ENCODE measurements at regions not wholly inside any gene's neighbourhood (a gene's known extent, or its start where the extent isn't known, plus 50 kb on each side); places are given as distances from the start of the nearest gene placed in this dataset.
"Not testable (repeated sequence)": the region's sequence is repeated elsewhere in the genome, so short reads cannot be mapped to it uniquely, and the experiment has no call there.

GRCh38 chr11:8767466-8768142 lies 85.0 kb downstream of the RPL27A start:
- H3K4me2 ChIP-seq: no peak overlapping the region
- no peaks in the 10 kb centered on the region for H3K27me3 ChIP-seq
- H3K36me3 ChIP-seq: no peaks in the 10 kb centered on the region
- H3K9me3 ChIP-seq (replicated peaks in 1 of 11): no peaks in the 10 kb centered on the region
- H3K9ac ChIP-seq: no peak overlapping the region
- H3K4me3 ChIP-seq: no peak overlapping the region
- H3K4me1 ChIP-seq: no peaks in the 10 kb centered on the region
- H4K20me1 ChIP-seq: no peaks in the 10 kb centered on the region
- no peak overlapping the region for H3K27ac ChIP-seq
- TF ChIP-seq Cebpa-rat (IDR thresholded peaks at IDR 0.05): no peak

GRCh38 chr11:8768625-8769333 lies 86.2 kb downstream of the RPL27A start:
- TF ChIP-seq Cebpa-rat (IDR thresholded peaks at IDR 0.05): no peak
- Histone ChIP-seq H3K27me3 (no peaks in the 10 kb centered on the region), H3K27ac (no peak overlapping the region), H3K4me3 (no peak overlapping the region), H3K9me3 (replicated peaks in 1 of 11) (no peaks in the 10 kb centered on the region), H3K36me3 (no peaks in the 10 kb centered on the region), H3K4me2 (no peak overlapping the region), H3K9ac (no peak overlapping the region), H4K20me1 (no peaks in the 10 kb centered on the region), H3K4me1 (no peaks in the 10 kb centered on the region)

- no peak for TF ChIP-seq Cebpa-rat (IDR thresholded peaks at IDR 0.05)
- 0 out of 20 replicates have a peak, but pooled peaks cover 0 to 7% (median 0%) of the 10 kb centered on the region in 10 experiments for H3K4me1 ChIP-seq
- no peak overlapping the region for H3K4me3 ChIP-seq
- no peaks in the 10 kb centered on the region for H4K20me1 ChIP-seq
- no peak overlapping the region for H3K27ac ChIP-seq
- no peaks in the 10 kb centered on the region for H3K27me3 ChIP-seq
- H3K4me2 ChIP-seq: no peak overlapping the region
- no peaks in the 10 kb centered on the region for H3K36me3 ChIP-seq
- no peaks in the 10 kb centered on the region for H3K9me3 ChIP-seq (replicated peaks in 1 of 11)
- H3K9ac ChIP-seq: no peak overlapping the region
Measured at GRCh38 chr11:8772571-8773519, 90.3 kb downstream of the RPL27A start.

- Histone ChIP-seq H3K27ac (no peak overlapping the region), H3K9me3 (replicated peaks in 1 of 11) (no peaks in the 10 kb centered on the region), H3K9ac (no peak overlapping the region), H3K36me3 (no peaks in the 10 kb centered on the region), H3K4me1 (0 out of 20 replicates have a peak, but pooled peaks cover 0 to 7% (median 0%) of the 10 kb centered on the region in 10 experiments), H3K27me3 (no peaks in the 10 kb centered on the region), H3K4me2 (peak overlapping the region in 1 of 11 experiments; percentile 4; a peak in 2 of 22 replicates), H4K20me1 (no peaks in the 10 kb centered on the region), H3K4me3 (no peak overlapping the region)
- TF ChIP-seq Cebpa-rat (IDR thresholded peaks at IDR 0.05): no peak
Measured at GRCh38 chr11:8773916-8774539, 91.4 kb downstream of the RPL27A start.

GRCh38 chr11:8774916-8775315 lies 92.3 kb downstream of the RPL27A start:
- not testable (repeated sequence) for H4K20me1 ChIP-seq; H3K27ac ChIP-seq; H3K4me1 ChIP-seq; H3K9me3 ChIP-seq (replicated peaks in 1 of 11); H3K36me3 ChIP-seq; H3K4me2 ChIP-seq; H3K4me3 ChIP-seq; H3K9ac ChIP-seq; H3K27me3 ChIP-seq

GRCh38 chr11:8775332-8775731 lies 92.7 kb downstream of the RPL27A start:
- H3K36me3 ChIP-seq: no peaks in the 10 kb centered on the region
- no peak overlapping the region for H3K4me3 ChIP-seq
- no peaks in the 10 kb centered on the region for H3K9me3 ChIP-seq (replicated peaks in 1 of 11)
- H3K4me1 ChIP-seq: 0 out of 20 replicates have a peak, but pooled peaks cover 0 to 7% (median 0%) of the 10 kb centered on the region in 10 experiments
- no peak for TF ChIP-seq Cebpa-rat (IDR thresholded peaks at IDR 0.05)
- H3K4me2 ChIP-seq: no peak overlapping the region
- no peaks in the 10 kb centered on the region for H3K27me3 ChIP-seq
- H3K9ac ChIP-seq: no peak overlapping the region
- H3K27ac ChIP-seq: no peak overlapping the region
- H4K20me1 ChIP-seq: no peaks in the 10 kb centered on the region

- H3K9me3 ChIP-seq (replicated peaks in 1 of 11): no peaks in the 10 kb centered on the region
- 0 out of 20 replicates have a peak, but pooled peaks cover 0 to 7% (median 0%) of the 10 kb centered on the region in 10 experiments for H3K4me1 ChIP-seq
- H3K36me3 ChIP-seq: no peaks in the 10 kb centered on the region
- no peaks in the 10 kb centered on the region for H4K20me1 ChIP-seq
- no peak overlapping the region for H3K4me2 ChIP-seq
- no peak overlapping the region for H3K4me3 ChIP-seq
- H3K27ac ChIP-seq: no peak overlapping the region
- no peak for TF ChIP-seq Cebpa-rat (IDR thresholded peaks at IDR 0.05)
- H3K27me3 ChIP-seq: no peaks in the 10 kb centered on the region
- no peak overlapping the region for H3K9ac ChIP-seq
Measured at GRCh38 chr11:8775734-8776133, 93.1 kb downstream of the RPL27A start.

GRCh38 chr11:8776209-8776608 lies 93.6 kb downstream of the RPL27A start:
- no peak overlapping the region for H3K9ac ChIP-seq

More at GRCh38 chr11:8776209-8776608, 93.6 kb downstream of the RPL27A start:
- Histone ChIP-seq H3K27me3 (no peaks in the 10 kb centered on the region), H3K4me1 (0 out of 20 replicates have a peak, but pooled peaks cover 0 to 7% (median 0%) of the 10 kb centered on the region in 10 experiments), H4K20me1 (no peaks in the 10 kb centered on the region), H3K9me3 (replicated peaks in 1 of 11) (no peaks in the 10 kb centered on the region), H3K36me3 (no peaks in the 10 kb centered on the region), H3K4me3 (no peak overlapping the region), H3K27ac (no peak overlapping the region), H3K4me2 (no peak overlapping the region)
- TF ChIP-seq Cebpa-rat (IDR thresholded peaks at IDR 0.05): no peak

Measured in BLaER1 treated with 17β-estradiol and CSF1 and Interleukin-3, amounts not matched to agents 10 nM and 100 nM (cell line).